Pancreas (tissue), 10 donors: ENCODE measurements at regions not wholly inside any gene's neighbourhood (a gene's known extent, or its start where the extent isn't known, plus 50 kb on each side); places are given as distances from the start of the nearest gene placed in this dataset.

Experiments used
- ATAC-seq, 4 donors: fragments of 200-7000 bp; cut with Tn5 transposase; one replicate each; pipeline versions ENCODE4 v1.8.0 to v1.9.1; 2020; ENCODE audit warnings: mild to moderate bottlenecking in 4 of 4, moderate library complexity in 4 of 4
- DNase-seq, 6 donors: peaks; one replicate each; pipeline ENCODE4 v3.0.0-alpha.2; 2020
- FAIRE-seq: peaks from 2 replicates; lab custom pipeline; 2012; peaks lifted over from hg19 to GRCh38; lab: Jason Lieb, UNC
- H3K27ac ChIP-seq, 4 donors: fragments of 200-600 bp; sonication (generic); 1 replicate in 3 of 4; 2 replicates in 1 of 4; pipeline versions ENCODE4 v1.5.0 to v1.8.0; 2020
- H3K27me3 ChIP-seq, 4 donors: fragments of 200-600 bp; one replicate each; pipeline ENCODE4 v1.8.0; 2021
- H3K36me3 ChIP-seq, 3 donors: fragments of 200-600 bp; sonication (generic) in 1 of 3; one replicate each; pipeline versions ENCODE4 v1.5.0 to v1.8.0; 2020 to 2021
- H3K4me1 ChIP-seq, 3 donors: fragments of 200-600 bp; one replicate each; pipeline ENCODE4 v1.8.0; 2021
- H3K4me3 ChIP-seq, 4 donors: fragments of 200-600 bp; sonication (generic) in 2 of 4; one replicate each; pipeline versions ENCODE4 v1.5.0 to v1.8.0; 2020 to 2021
- H3K9me3 ChIP-seq, 4 donors: fragments of 200-600 bp; one replicate each; pipeline ENCODE4 v1.8.0; 2021
- CTCF ChIP-seq, 4 donors: fragments of 200-600 bp; sonication (generic) in 3 of 4; IDR thresholded peaks; one replicate each; pipeline versions ENCODE4 v1.5.0 to v1.8.0; 2021; ENCODE audit warnings: antibody characterized with exemption in 4 of 4
- WGBS, 2 donors: extraction: QIAGEN DNeasy Blood & Tissue Kit; methylation state at CpG; one replicate each; pipeline ENCODE4 v1.1.7; 2013; 5-methylcytosine and 5-hydroxymethylcytosine counted together
- intact Hi-C, 3 donors: fragments of 100-400 bp; cut with DNase I; formaldehyde crosslinking; loops; one replicate each; pipeline versions ENCODE4 v1.11.1 to v1.14.2; 2022
- donor health status: healthy with polysubstance abuse.
- donor health status: DM: no; HTN: no; CAD: no; lungs with moderate emphysema.
- donor health status: DM: no; HTN: no; CAD: no.
- donor health status: control.
- donor health status: control.
- donor health status: Bipolar disorder and iron deficiency.
- donor health status: DM: yes; HTN: yes; CAD: no.
- donor health status: DM: no; HTN: no; CAD: no.
- donor health status: DM: no; HTN: no; CAD: no.
- donor health status: DM: yes; HTN: yes; CAD: no.

GRCh38 chr12:123078531-123079155, 72.2 kb downstream of the PITPNM2 start:
- intact Hi-C loops = no loop called here
- Histone ChIP-seq H3K36me3 (no peaks in the 10 kb centered on the region), H3K4me3 (no peak overlapping the region), H3K9me3 (no peaks in the 10 kb centered on the region), H3K4me1 (peaks cover 0 to 1% (median 0%) of the 10 kb centered on the region in 3 donors), H3K27me3 (no peaks in the 10 kb centered on the region), H3K27ac (no peak overlapping the region)
- no peak for TF ChIP-seq CTCF (IDR thresholded peaks at IDR 0.05)
- FAIRE-seq = no peak
- 85 to 89% methylated on average over 13 of the region's 13 CpGs for WGBS, 2 donors
- no peak for ATAC-seq
- no peak for DNase-seq

GRCh38 chr12:123078120-123078465, 72.8 kb downstream of the PITPNM2 start:
- no peaks in the 10 kb centered on the region for H3K27me3 ChIP-seq
- ATAC-seq (no peak), FAIRE-seq (no peak), DNase-seq (no peak)
- TF ChIP-seq CTCF (IDR thresholded peaks at IDR 0.05) = no peak
- H3K4me1 ChIP-seq = no peaks in the 10 kb centered on the region
- WGBS, 2 donors = 92 to 95% methylated on average over 9 to 12 of the region's 12 CpGs
- H3K36me3 ChIP-seq = no peaks in the 10 kb centered on the region
- H3K27ac ChIP-seq = no peak overlapping the region
- no peak overlapping the region for H3K4me3 ChIP-seq
- H3K9me3 ChIP-seq = no peaks in the 10 kb centered on the region
- intact Hi-C loops = no loop called here

- Histone ChIP-seq H3K27ac (no peak overlapping the region), H3K4me1 (no peaks in the 10 kb centered on the region), H3K9me3 (no peaks in the 10 kb centered on the region), H3K27me3 (no peaks in the 10 kb centered on the region), H3K4me3 (no peak overlapping the region), H3K36me3 (no peaks in the 10 kb centered on the region)
- TF ChIP-seq CTCF (IDR thresholded peaks at IDR 0.05) = no peak
- intact Hi-C loops = no loop called here
- DNase-seq (no peak), ATAC-seq (no peak), FAIRE-seq (no peak)
- 91% methylated on average over 22 of the region's 22 CpGs for WGBS, 2 donors
Observed at GRCh38 chr12:123077298-123078119, 73.4 kb downstream of the PITPNM2 start.

GRCh38 chr12:123076604-123077297, 74.1 kb downstream of the PITPNM2 start:
- intact Hi-C loops = no loop called here
- FAIRE-seq (no peak), ATAC-seq (no peak), DNase-seq (no peak)
- no peak overlapping the region for H3K27ac ChIP-seq
- H3K4me1 ChIP-seq = no peaks in the 10 kb centered on the region
- WGBS, 2 donors = 80 to 82% methylated on average over 11 of the region's 11 CpGs
- H3K36me3 ChIP-seq = no peaks in the 10 kb centered on the region
- no peaks in the 10 kb centered on the region for H3K27me3 ChIP-seq
- no peak overlapping the region for H3K4me3 ChIP-seq
- H3K9me3 ChIP-seq = no peaks in the 10 kb centered on the region
- no peak for TF ChIP-seq CTCF (IDR thresholded peaks at IDR 0.05)
